NCI-H2029 treated with DMSO at 0.1 percent for 48 hours (cell line): ENCODE measurements at regions not wholly inside any gene's neighbourhood (a gene's known extent, or its start where the extent isn't known, plus 50 kb on each side); places are given as distances from the start of the nearest gene placed in this dataset.
"Not testable (repeated sequence)": the region's sequence is repeated elsewhere in the genome, so short reads cannot be mapped to it uniquely, and the experiment has no call there.

Experiments used
- DNase-seq: peaks from one replicate; lab custom pipeline; 2025; lab: John Stamatoyannopoulos, UW

GRCh38 chr2:125710561-125710960 lies 945.4 kb upstream of the GYPC start:
- no peak for DNase-seq

- DNase-seq = no peak
Measured at GRCh38 chr2:125711075-125711474, 944.9 kb upstream of the GYPC start.

GRCh38 chr2:125713533-125713932 lies 942.4 kb upstream of the GYPC start:
- DNase-seq = no peak

GRCh38 chr2:125721072-125721721 lies 934.8 kb upstream of the GYPC start:
- no peak for DNase-seq

GRCh38 chr2:125730921-125731320 lies 925.0 kb upstream of the GYPC start:
- no peak for DNase-seq

GRCh38 chr2:125736306-125736705 lies 919.7 kb upstream of the GYPC start:
- DNase-seq = no peak

- DNase-seq = no peak
Measured at GRCh38 chr2:125745514-125745913, 910.4 kb upstream of the GYPC start.

GRCh38 chr2:125746321-125747164 lies 909.4 kb upstream of the GYPC start:
- DNase-seq = no peak

GRCh38 chr2:125747165-125747425 lies 908.9 kb upstream of the GYPC start:
- no peak for DNase-seq

GRCh38 chr2:125756431-125756830 lies 899.5 kb upstream of the GYPC start:
- DNase-seq = no peak

- no peak for DNase-seq
Measured at GRCh38 chr2:125796784-125797183, 859.2 kb upstream of the GYPC start.

- no peak for DNase-seq
Measured at GRCh38 chr2:125797192-125797591, 858.8 kb upstream of the GYPC start.

GRCh38 chr2:125822746-125823145 lies 833.2 kb upstream of the GYPC start:
- no peak for DNase-seq

GRCh38 chr2:125825781-125826180 lies 830.2 kb upstream of the GYPC start:
- DNase-seq = not testable (repeated sequence)

GRCh38 chr2:125837128-125837527 lies 818.8 kb upstream of the GYPC start:
- no peak for DNase-seq

- no peak for DNase-seq
Measured at GRCh38 chr2:125837611-125838010, 818.3 kb upstream of the GYPC start.

GRCh38 chr2:125839945-125840344 lies 816.0 kb upstream of the GYPC start:
- DNase-seq = no peak

GRCh38 chr2:125842041-125842440 lies 813.9 kb upstream of the GYPC start:
- no peak for DNase-seq

- no peak for DNase-seq
Measured at GRCh38 chr2:125850541-125850940, 805.4 kb upstream of the GYPC start.

GRCh38 chr2:125852364-125852763 lies 803.6 kb upstream of the GYPC start:
- DNase-seq = no peak

GRCh38 chr2:125853626-125854025 lies 802.3 kb upstream of the GYPC start:
- no peak for DNase-seq

GRCh38 chr2:125855204-125855603 lies 800.8 kb upstream of the GYPC start:
- no peak for DNase-seq

GRCh38 chr2:125857971-125858794 lies 797.8 kb upstream of the GYPC start:
- DNase-seq = no peak
